ENCODE measurements at regions not wholly inside any gene's neighbourhood (a gene's known extent, or its start where the extent isn't known, plus 50 kb on each side); places are given as distances from the start of the nearest gene placed in this dataset.

DNA sequence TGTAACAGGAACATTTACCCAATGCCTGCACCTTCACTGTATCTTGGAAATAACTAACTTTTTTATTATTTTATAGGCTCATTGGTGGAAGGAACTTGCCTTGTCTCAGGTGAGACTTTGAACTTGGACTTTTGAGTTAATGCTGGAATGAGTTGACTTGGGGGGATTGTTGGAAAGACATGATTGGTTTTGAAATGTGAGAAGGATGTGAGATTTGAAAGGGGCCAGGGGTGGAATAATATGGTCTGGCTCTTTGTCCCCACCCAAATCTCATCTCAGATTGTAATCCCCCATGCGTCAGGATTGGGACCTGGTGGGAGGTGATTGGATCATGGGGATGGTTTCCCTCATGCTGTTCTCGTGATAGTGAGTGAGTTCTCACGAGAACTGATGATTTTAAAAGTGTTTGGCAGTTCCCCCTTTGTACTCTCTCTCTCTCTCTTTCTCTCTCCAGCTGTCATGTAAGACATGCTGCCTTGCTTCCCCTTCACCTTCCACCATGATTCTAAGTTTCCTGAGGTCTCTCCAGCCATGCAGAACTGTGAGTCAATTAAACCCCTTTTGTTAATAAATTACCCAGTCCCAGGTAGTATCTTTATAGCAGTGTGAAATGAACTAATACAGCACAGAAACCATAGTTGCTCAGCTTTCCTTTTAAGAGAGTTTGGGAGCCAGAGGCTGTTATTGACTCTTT, 244.1 kb downstream of the BTG1 start:
- H3K36me3 ChIP-seq (ENCODE audit: low read length): no peaks in the 10 kb centered on the region
- H3K9me2 ChIP-seq (replicated peaks; ENCODE audit: insufficient read depth, low read length): no peaks in the 10 kb centered on the region
- no peak overlapping the region for H3K4me2 ChIP-seq (ENCODE audit: low read depth, low read length, poor library complexity, severe bottlenecking)
- no peak overlapping the region for H3K4me3 ChIP-seq (ENCODE audit: insufficient read depth, low read length, poor library complexity, severe bottlenecking)
- no peak overlapping the region for H3K27ac ChIP-seq (ENCODE audit: low read depth, low read length)
- H3K27me3 ChIP-seq (ENCODE audit: low read length): no peaks in the 10 kb centered on the region
- no peaks in the 10 kb centered on the region for H3K9me3 ChIP-seq (ENCODE audit: insufficient read depth, low read length)
- TF ChIP-seq EZH2phosphoT487 (conservative IDR thresholded peaks at IDR 0.05; ENCODE audit: low read length): no peak
- TF ChIP-seq, protein P1, sequence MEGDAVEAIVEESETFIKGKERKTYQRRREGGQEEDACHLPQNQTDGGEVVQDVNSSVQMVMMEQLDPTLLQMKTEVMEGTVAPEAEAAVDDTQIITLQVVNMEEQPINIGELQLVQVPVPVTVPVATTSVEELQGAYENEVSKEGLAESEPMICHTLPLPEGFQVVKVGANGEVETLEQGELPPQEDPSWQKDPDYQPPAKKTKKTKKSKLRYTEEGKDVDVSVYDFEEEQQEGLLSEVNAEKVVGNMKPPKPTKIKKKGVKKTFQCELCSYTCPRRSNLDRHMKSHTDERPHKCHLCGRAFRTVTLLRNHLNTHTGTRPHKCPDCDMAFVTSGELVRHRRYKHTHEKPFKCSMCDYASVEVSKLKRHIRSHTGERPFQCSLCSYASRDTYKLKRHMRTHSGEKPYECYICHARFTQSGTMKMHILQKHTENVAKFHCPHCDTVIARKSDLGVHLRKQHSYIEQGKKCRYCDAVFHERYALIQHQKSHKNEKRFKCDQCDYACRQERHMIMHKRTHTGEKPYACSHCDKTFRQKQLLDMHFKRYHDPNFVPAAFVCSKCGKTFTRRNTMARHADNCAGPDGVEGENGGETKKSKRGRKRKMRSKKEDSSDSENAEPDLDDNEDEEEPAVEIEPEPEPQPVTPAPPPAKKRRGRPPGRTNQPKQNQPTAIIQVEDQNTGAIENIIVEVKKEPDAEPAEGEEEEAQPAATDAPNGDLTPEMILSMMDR (IDR thresholded peaks at IDR 0.05; ENCODE audit: insufficient read depth, low read length, poor library complexity, severe bottlenecking): no peak
- no peak overlapping the region for H2AFZ ChIP-seq (ENCODE audit: low read depth, low read length, severe bottlenecking)
- no peaks in the 10 kb centered on the region for H4K20me1 ChIP-seq (ENCODE audit: low read depth, low read length)
- H3K9ac ChIP-seq (ENCODE audit: low read length): no peak overlapping the region
- H3F3A ChIP-seq (ENCODE audit: insufficient read depth): no peaks in the 10 kb centered on the region
- H3K79me2 ChIP-seq (ENCODE audit: insufficient read depth, low read length): no peaks in the 10 kb centered on the region

DNA sequence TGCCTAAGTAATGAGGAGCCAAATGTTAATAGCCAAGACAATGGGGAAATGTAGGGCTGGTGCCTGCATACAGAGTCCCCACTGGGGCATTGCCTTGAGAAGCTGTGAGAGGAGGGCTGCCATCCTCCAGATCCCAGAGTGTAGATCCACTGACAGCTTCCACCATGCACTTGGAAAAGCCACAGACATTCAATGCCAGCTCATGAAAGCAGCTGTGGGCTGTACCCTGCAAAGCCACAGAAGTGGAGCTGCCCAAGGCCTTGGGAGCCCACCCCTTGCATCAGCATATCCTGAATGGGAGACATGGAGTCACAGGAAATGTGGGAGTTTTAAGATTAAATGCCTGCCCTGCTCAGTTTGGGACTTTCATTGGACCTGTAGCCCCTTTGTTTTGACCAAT, 244.7 kb downstream of the BTG1 start:
- Histone ChIP-seq H3K27me3 (ENCODE audit: low read length) (no peaks in the 10 kb centered on the region), H3K9me2 (replicated peaks; ENCODE audit: insufficient read depth, low read length) (no peaks in the 10 kb centered on the region), H4K20me1 (ENCODE audit: low read depth, low read length) (no peaks in the 10 kb centered on the region), H3K4me2 (ENCODE audit: low read depth, low read length, poor library complexity, severe bottlenecking) (no peak overlapping the region), H3F3A (ENCODE audit: insufficient read depth) (no peaks in the 10 kb centered on the region), H3K9me3 (ENCODE audit: insufficient read depth, low read length) (no peaks in the 10 kb centered on the region), H3K27ac (ENCODE audit: low read depth, low read length) (no peak overlapping the region), H3K9ac (ENCODE audit: low read length) (no peak overlapping the region), H3K79me2 (ENCODE audit: insufficient read depth, low read length) (no peaks in the 10 kb centered on the region), H3K36me3 (ENCODE audit: low read length) (no peaks in the 10 kb centered on the region), H2AFZ (ENCODE audit: low read depth, low read length, severe bottlenecking) (no peak overlapping the region), H3K4me3 (ENCODE audit: insufficient read depth, low read length, poor library complexity, severe bottlenecking) (no peak overlapping the region)
- TF ChIP-seq EZH2phosphoT487 (conservative IDR thresholded peaks at IDR 0.05; ENCODE audit: low read length): no peak
- TF ChIP-seq, protein P1 (IDR thresholded peaks at IDR 0.05; ENCODE audit: insufficient read depth, low read length, poor library complexity, severe bottlenecking): no peak

DNA sequence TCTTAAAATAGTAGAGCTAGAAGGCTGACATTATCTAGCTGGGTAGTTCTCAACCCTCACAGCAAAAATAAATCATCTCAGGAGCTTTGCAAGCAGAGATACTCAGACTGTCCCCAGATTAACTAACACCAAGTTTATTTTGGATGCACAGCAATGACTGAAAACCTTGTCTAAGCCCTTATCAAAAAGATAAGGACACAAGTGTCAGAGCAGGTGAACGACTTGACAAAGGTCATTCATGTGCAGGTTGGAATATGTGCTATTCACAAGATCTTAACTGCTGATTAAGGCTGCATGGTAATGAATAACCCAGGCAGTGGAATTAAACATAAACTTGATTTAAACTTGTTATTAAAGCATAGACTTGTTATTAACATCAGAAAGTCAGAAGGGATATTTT, 246.6 kb downstream of the BTG1 start:
- Histone ChIP-seq H3K9me2 (replicated peaks; ENCODE audit: insufficient read depth, low read length) (no peaks in the 10 kb centered on the region), H3K27me3 (ENCODE audit: low read length) (no peaks in the 10 kb centered on the region), H3K27ac (ENCODE audit: low read depth, low read length) (no peak overlapping the region), H3K9me3 (ENCODE audit: insufficient read depth, low read length) (no peaks in the 10 kb centered on the region), H3K4me3 (ENCODE audit: insufficient read depth, low read length, poor library complexity, severe bottlenecking) (no peak overlapping the region), H2AFZ (ENCODE audit: low read depth, low read length, severe bottlenecking) (no peak overlapping the region), H3K36me3 (ENCODE audit: low read length) (no peaks in the 10 kb centered on the region), H4K20me1 (ENCODE audit: low read depth, low read length) (no peaks in the 10 kb centered on the region), H3K79me2 (ENCODE audit: insufficient read depth, low read length) (no peaks in the 10 kb centered on the region), H3F3A (ENCODE audit: insufficient read depth) (no peaks in the 10 kb centered on the region), H3K4me2 (ENCODE audit: low read depth, low read length, poor library complexity, severe bottlenecking) (no peak overlapping the region), H3K9ac (ENCODE audit: low read length) (no peak overlapping the region)
- TF ChIP-seq, protein P1 (IDR thresholded peaks at IDR 0.05; ENCODE audit: insufficient read depth, low read length, poor library complexity, severe bottlenecking): no peak
- TF ChIP-seq EZH2phosphoT487 (conservative IDR thresholded peaks at IDR 0.05; ENCODE audit: low read length): no peak

Measured in SU-DHL-6 (cell line).